SK-N-SH (cell line): ENCODE measurements at regions not wholly inside any gene's neighbourhood (a gene's known extent, or its start where the extent isn't known, plus 50 kb on each side); places are given as distances from the start of the nearest gene placed in this dataset.

Source experiments
- CTCF ChIA-PET: fragments of 300-600, 350-600 bp; formaldehyde crosslinking; extraction: SDS; loops from one replicate; lab custom pipeline; 2021; lab: Yijun Ruan, JAX
- POLR2A ChIA-PET: fragments of 350-600 bp; sonication (Branson Sonifier 250); formaldehyde crosslinking; extraction: SDS; loops from one replicate; lab custom pipeline; 2020; ENCODE audit warnings: antibody characterized with exemption, inconsistent platforms; lab: Yijun Ruan, JAX
- DNase-seq: peaks from one replicate; pipeline ENCODE4 v3.0.0; 2012
- H2AFZ ChIP-seq: fragments of 200-600 bp; sonication (generic); 2 replicates; pipeline ENCODE4 v1.8.1; 2016; ENCODE audit warnings: antibody characterized with exemption, mild to moderate bottlenecking, low read depth
- H3F3A ChIP-seq: fragments of 200-600 bp; sonication (generic); replicated peaks from 2 replicates; pipeline ENCODE3; 2016; ENCODE audit warnings: antibody characterized with exemption, mild to moderate bottlenecking; ENCODE audit not compliant: insufficient read depth
- H3K27ac ChIP-seq, 2 experiments: fragments of 200-500 bp in 1 of 2; fragments of 200-600 bp in 1 of 2; sonication (Bioruptor generic) in 1 of 2; sonication (generic), shearing (Covaris generic) in 1 of 2; 2 replicates each; pipeline versions ENCODE4 v1.5.1 to v1.6.1; 2014 to 2016; ENCODE audit warnings: low read depth in 2 of 2, inconsistent platforms in 1 of 2, low read length in 1 of 2, mild to moderate bottlenecking in 1 of 2, mixed read lengths in 1 of 2
- H3K27me3 ChIP-seq: fragments of 200-600 bp; sonication (generic), shearing (Covaris generic); 2 replicates; pipeline ENCODE4 v1.6.1; 2016; ENCODE audit warnings: mixed run types; ENCODE audit not compliant: insufficient read depth
- H3K36me3 ChIP-seq, 2 experiments: fragments of 200-500 bp in 1 of 2; fragments of 200-600 bp in 1 of 2; sonication (Bioruptor generic) in 1 of 2; sonication (generic) in 1 of 2; replicated peaks in 1 of 2; 2 replicates each; pipeline versions ENCODE3 to v1.5.1; 2014 to 2016; ENCODE audit warnings: low read length in 1 of 2, mild to moderate bottlenecking in 1 of 2; ENCODE audit not compliant: insufficient read depth in 2 of 2, control insufficient read depth in 1 of 2
- H3K4me1 ChIP-seq, 2 experiments: fragments of 200-500 bp in 1 of 2; fragments of 200-600 bp in 1 of 2; sonication (Bioruptor generic) in 1 of 2; sonication (generic), shearing (Covaris generic) in 1 of 2; 2 replicates each; pipeline versions ENCODE4 v1.5.1 to v1.6.1; 2014 to 2016; ENCODE audit warnings: low read depth in 1 of 2, low read length in 1 of 2, mixed run types in 1 of 2; ENCODE audit not compliant: insufficient read depth in 2 of 2, control insufficient read depth in 1 of 2
- H3K4me2 ChIP-seq: fragments of 200-600 bp; sonication (generic), shearing (Covaris generic); 2 replicates; pipeline ENCODE4 v1.6.1; 2017; ENCODE audit warnings: mixed run types
- H3K4me3 ChIP-seq, 2 experiments: fragments of 200-500 bp in 1 of 2; fragments of 200-600 bp in 1 of 2; sonication (Bioruptor generic) in 1 of 2; sonication (generic), shearing (Covaris generic) in 1 of 2; 2 replicates each; pipeline versions ENCODE4 v1.5.1 to v1.8.1; 2014 to 2016; ENCODE audit warnings: low read depth in 2 of 2, inconsistent platforms in 1 of 2, low read length in 1 of 2, mild to moderate bottlenecking in 1 of 2, mixed read lengths in 1 of 2, moderate library complexity in 1 of 2
- H3K79me2 ChIP-seq: fragments of 200-600 bp; sonication (generic); 2 replicates; pipeline ENCODE4 v1.8.1; 2017; ENCODE audit warnings: mild to moderate bottlenecking; ENCODE audit not compliant: insufficient read depth
- H3K9ac ChIP-seq: fragments of 200-600 bp; sonication (generic); 2 replicates; pipeline ENCODE4 v1.6.1; 2017; ENCODE audit warnings: mixed run types
- H3K9me2 ChIP-seq: fragments of 200-600 bp; sonication (generic); 2 replicates; pipeline ENCODE4 v1.6.1; 2017; ENCODE audit warnings: mixed run types
- H3K9me3 ChIP-seq: fragments of 200-600 bp; sonication (generic); 2 replicates; pipeline ENCODE4 v1.6.1; 2017; ENCODE audit warnings: mixed run types, mild to moderate bottlenecking, moderate library complexity
- H4K20me1 ChIP-seq: fragments of 200-600 bp; sonication (generic); 2 replicates; pipeline ENCODE4 v1.6.1; 2017; ENCODE audit warnings: mild to moderate bottlenecking, mixed run types; ENCODE audit not compliant: insufficient read depth
- ELF1 ChIP-seq: IDR thresholded peaks from 2 replicates; pipeline ENCODE4 v1.4.0; 2012
- GATA2 ChIP-seq: sonication (generic); formaldehyde crosslinking; IDR thresholded peaks from 2 replicates; pipeline ENCODE4 v1.5.0; 2020; ENCODE audit warnings: mild to moderate bottlenecking, missing genetic modification reagents
- IRF3 ChIP-seq: fragments of 150-350 bp; IDR thresholded peaks from 2 replicates; pipeline ENCODE4 v1.6.1; 2016; ENCODE audit warnings: mild to moderate bottlenecking, low read depth, low read length
- MEF2A ChIP-seq: IDR thresholded peaks from 2 replicates; pipeline ENCODE4 v1.4.0; 2012; ENCODE audit warnings: low read depth, borderline replicate concordance
- POLR2AphosphoS5 ChIP-seq: IDR thresholded peaks from 2 replicates; pipeline ENCODE4 v1.6.1; 2012; ENCODE audit warnings: low read depth, low read length
- RXRA ChIP-seq: IDR thresholded peaks from 2 replicates; pipeline ENCODE4 v1.4.0; 2012; ENCODE audit warnings: low read depth, mild to moderate bottlenecking, borderline replicate concordance
- SIN3A ChIP-seq: IDR thresholded peaks from 2 replicates; pipeline ENCODE4 v1.6.1; 2012; ENCODE audit warnings: low read depth, mild to moderate bottlenecking, low read length, moderate library complexity, borderline replicate concordance
- TAF1 ChIP-seq: IDR thresholded peaks from 2 replicates; pipeline ENCODE4 v1.6.1; 2012; ENCODE audit warnings: low read depth, mild to moderate bottlenecking, low read length, moderate library complexity, borderline replicate concordance
- YY1 ChIP-seq: IDR thresholded peaks from 2 replicates; pipeline ENCODE4 v1.4.0; 2012; ENCODE audit warnings: low read depth, mild to moderate bottlenecking
- ZBTB33 ChIP-seq: IDR thresholded peaks from 2 replicates; pipeline ENCODE4 v1.4.0; 2012; ENCODE audit warnings: low read depth, borderline replicate concordance
- WGBS: methylation state at CpG from one replicate; pipeline ENCODE4 v1.1.6; 2017; ENCODE audit warnings: low lambda C conversion rate; 5-methylcytosine and 5-hydroxymethylcytosine counted together

- H3K4me3 ChIP-seq = no peak overlapping the region
- no peak overlapping the region for H2AFZ ChIP-seq
- no peaks in the 10 kb centered on the region for H3K4me1 ChIP-seq
- no peaks in the 10 kb centered on the region for H3K79me2 ChIP-seq
- H3K36me3 ChIP-seq = peaks cover 0 to 6% of the 10 kb centered on the region in 2 experiments
- no peak overlapping the region for H3K27ac ChIP-seq
- no peaks in the 10 kb centered on the region for H4K20me1 ChIP-seq
- H3K4me2 ChIP-seq = no peak overlapping the region
- no peaks in the 10 kb centered on the region for H3F3A ChIP-seq
- POLR2A ChIA-PET = no interaction called here
- no peak for DNase-seq
- H3K9me2 ChIP-seq = no peaks in the 10 kb centered on the region
- CTCF ChIA-PET = interaction anchor here (0.8 to 1.4 kb wide), 4 partner anchors 8 to 167 kb away, joined by 3 read pairs; no protein-coding TSS in a partner anchor
- TF ChIP-seq POLR2AphosphoS5 (no peak), MEF2A (no peak), ELF1 (no peak), IRF3 (no peak), GATA2 (CRISPR knock-in tag) (no peak)
- TF ChIP-seq, all 33 proteins: peak for 0
- Histone ChIP-seq H3K9me3 (no peaks in the 10 kb centered on the region), H3K9ac (no peak overlapping the region), H3K27me3 (no peaks in the 10 kb centered on the region)
- WGBS = 65% methylated on average over 2 of the region's 2 CpGs
Observed at GRCh38 chr3:15882577-15882976, 84.8 kb upstream of the ANKRD28 start.

GRCh38 chr3:15884132-15884531 lies 86.4 kb upstream of the ANKRD28 start:
- Histone ChIP-seq H3K27ac (no peak overlapping the region), H3K4me1 (no peaks in the 10 kb centered on the region), H3K9me3 (no peaks in the 10 kb centered on the region), H3K79me2 (no peaks in the 10 kb centered on the region), H3K36me3 (peaks cover 0 to 3% of the 10 kb centered on the region in 2 experiments), H3K27me3 (no peaks in the 10 kb centered on the region), H3K9ac (no peak overlapping the region), H3K9me2 (no peaks in the 10 kb centered on the region), H3K4me3 (no peak overlapping the region), H2AFZ (no peak overlapping the region), H3F3A (no peaks in the 10 kb centered on the region), H3K4me2 (no peak overlapping the region), H4K20me1 (no peaks in the 10 kb centered on the region)
- 50% methylated on average over 1 of the region's 1 CpG for WGBS
- no peak for TF ChIP-seq RXRA
- TF ChIP-seq ELF1 = no peak
- TF ChIP-seq SIN3A = no peak
- no peak for TF ChIP-seq YY1
- no peak for TF ChIP-seq TAF1
- no peak for TF ChIP-seq ZBTB33
- no peak for TF ChIP-seq GATA2 (CRISPR knock-in tag)
- no peak for TF ChIP-seq POLR2AphosphoS5
- TF ChIP-seq IRF3 = no peak
- CTCF ChIA-PET = no interaction called here
- no peak for DNase-seq
- POLR2A ChIA-PET = no interaction called here
